Embryonic facial prominence (tissue), 1 donor: ENCODE measurements at regions not wholly inside any gene's neighbourhood (a gene's known extent, or its start where the extent isn't known, plus 50 kb on each side); places are given as distances from the start of the nearest gene placed in this dataset.
"Not testable (repeated sequence)": the region's sequence is repeated elsewhere in the genome, so short reads cannot be mapped to it uniquely, and the experiment has no call there.

ENCODE experiments used
- DNase-seq: peaks from one replicate; pipeline ENCODE4 v3.0.0-alpha.2; 2016; ENCODE audit errors: extremely low spot score

DNA sequence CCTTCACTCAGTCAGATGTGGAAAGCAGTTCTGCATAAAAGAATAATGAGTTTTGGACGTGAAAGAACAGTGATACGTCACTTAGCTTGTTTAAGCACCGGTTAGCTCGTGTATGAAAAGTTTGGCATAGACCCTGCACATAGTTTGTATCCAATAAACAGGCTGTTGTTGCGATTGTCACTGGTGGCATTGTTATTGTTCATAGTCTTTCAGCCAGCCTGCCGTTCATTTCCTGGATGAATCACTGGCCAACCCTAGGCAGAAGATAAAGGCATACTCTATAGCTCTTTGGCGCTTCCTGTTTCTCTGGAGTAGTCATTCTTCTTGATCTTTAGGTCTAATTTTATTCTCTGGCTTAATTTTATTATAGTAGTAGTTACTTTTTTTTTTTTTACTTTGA lies 57.8 kb upstream of the ANKRD30A start:
- DNase-seq, result no peak

DNA sequence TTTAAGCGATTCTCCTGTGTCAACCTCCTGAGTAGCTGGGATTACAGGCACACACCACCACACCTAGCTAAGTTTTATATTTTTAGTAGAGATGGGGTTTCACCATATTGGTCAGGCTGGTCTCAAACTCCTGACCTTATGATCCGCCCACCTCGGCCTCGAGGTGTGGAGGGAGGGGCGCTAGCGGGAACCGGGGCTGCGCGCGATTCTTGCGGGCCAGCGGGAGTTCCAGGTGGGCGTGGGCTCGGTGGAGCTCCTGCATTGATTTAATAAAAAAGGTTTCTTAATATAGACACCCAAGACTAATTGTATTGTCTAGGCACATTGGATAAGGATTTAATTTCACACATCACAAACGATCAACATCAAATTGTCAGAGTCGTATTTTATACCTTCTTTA lies 63.1 kb upstream of the ANKRD30A start:
- DNase-seq, result not testable (repeated sequence)

DNA sequence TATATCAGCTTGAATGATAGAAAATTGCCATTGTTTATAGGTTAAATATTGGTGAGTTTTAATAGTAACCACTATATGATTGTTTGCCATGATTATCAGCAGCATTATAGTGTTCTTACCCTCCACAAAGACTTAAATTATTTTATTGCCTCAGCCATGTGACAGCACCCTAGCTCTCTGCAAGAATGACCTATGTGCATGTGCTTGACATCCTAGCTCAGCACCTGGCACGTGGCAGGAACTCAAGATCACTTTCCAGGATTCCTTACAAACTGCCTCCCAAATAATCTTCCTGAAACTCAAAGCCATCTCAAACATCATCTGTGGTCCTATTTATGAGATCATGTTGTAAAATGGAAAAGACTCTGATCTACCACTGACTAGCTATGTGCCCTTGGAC lies 68.1 kb upstream of the ANKRD30A start:
- no peak for DNase-seq

- no peak for DNase-seq
Observed at GRCh38 chr10:37053476-37053875, 71.9 kb upstream of the ANKRD30A start.

- not testable (repeated sequence) for DNase-seq
Observed at GRCh38 chr10:37049982-37050381, 75.4 kb upstream of the ANKRD30A start.

DNA sequence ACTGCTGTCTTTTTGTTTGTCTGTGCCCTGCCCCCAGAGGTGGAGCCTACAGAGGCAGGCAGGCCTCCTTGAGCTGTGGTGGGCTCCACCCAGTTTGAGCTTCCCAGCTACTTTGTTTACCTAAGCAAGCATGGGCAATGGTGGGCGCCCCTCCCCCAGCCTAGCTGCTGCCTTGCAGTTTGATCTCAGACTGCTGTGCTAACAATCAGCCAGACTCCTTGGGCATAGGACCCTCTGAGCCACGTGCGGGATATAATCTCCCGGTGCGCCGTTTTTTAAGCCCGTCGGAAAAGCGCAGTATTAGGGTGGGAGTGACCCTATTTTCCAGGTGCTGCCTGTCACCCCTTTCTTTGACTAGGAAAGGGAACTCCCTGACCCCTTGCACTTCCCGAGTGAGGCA lies 81.1 kb upstream of the ANKRD30A start:
- not testable (repeated sequence) for DNase-seq

- no peak for DNase-seq
Observed at GRCh38 chr10:37035853-37036252, 89.5 kb upstream of the ANKRD30A start.

DNA sequence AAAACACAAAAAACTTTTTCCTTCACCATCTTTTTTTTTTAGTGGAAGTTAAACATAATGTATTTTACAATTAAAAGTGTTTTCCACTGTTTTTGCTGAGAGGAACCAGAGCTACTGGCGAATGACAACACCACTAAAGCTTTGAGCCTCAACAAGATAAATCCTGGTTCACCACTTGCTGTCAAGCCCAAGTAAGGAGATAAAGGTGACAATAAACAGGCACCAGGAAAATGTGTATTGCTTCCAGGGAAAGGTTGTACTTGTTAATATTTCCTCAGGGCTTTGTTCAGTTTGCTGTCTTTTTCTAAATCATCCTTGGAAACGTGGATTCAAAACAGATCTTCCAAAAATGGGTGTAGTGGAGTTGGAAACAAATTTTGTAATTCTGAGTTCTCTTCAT lies 109.9 kb upstream of the ANKRD30A start:
- no peak for DNase-seq

GRCh38 chr10:37010741-37011140 lies 114.7 kb upstream of the ANKRD30A start:
- DNase-seq, result no peak

GRCh38 chr10:37008276-37008675 lies 117.1 kb upstream of the ANKRD30A start:
- DNase-seq, result not testable (repeated sequence)

DNA sequence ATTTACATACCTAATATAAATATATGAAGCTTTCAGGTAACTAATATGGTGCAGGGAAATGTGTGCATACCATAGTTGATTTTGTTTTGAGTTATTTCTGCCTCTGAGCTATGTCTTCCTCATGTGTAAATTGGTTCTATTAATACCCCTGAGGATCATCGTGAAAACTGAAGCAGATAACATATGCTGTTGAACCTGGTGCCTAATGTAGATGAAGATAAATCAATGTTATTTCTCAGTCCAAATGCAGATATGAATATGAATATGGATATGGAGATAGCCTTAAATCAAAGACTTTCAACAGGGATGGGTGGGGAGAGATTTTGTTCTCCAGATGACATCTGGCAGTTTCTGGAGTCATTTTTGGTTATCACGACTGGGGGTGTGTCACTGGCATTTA lies 122.3 kb upstream of the ANKRD30A start:
- no peak for DNase-seq

DNA sequence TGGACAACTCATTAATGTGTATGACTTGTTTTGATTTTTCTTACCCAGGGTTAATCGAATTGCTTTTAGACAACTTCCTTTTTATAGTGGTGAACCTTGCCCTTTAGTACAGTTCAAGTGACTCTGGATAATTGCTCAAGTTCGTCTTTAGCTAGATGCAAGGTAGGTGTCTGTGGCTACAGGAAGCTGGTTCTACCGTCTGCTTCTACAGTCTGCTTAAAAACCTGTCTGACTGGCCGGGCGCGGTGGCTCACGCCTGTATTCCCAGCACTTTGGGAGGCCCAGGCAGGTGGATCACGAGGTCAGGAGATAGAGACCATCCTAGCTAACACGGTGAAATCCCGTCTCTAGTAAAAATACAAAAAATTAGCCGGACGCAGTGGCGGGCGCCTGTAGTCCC lies 129.6 kb upstream of the ANKRD30A start:
- DNase-seq, result not testable (repeated sequence)

- no peak for DNase-seq
Observed at GRCh38 chr10:36994886-36995285, 130.5 kb upstream of the ANKRD30A start.

- no peak for DNase-seq
Observed at GRCh38 chr10:36989233-36989632, 136.2 kb upstream of the ANKRD30A start.

GRCh38 chr10:36946598-36946997 lies 178.8 kb upstream of the ANKRD30A start:
- DNase-seq, result no peak

DNA sequence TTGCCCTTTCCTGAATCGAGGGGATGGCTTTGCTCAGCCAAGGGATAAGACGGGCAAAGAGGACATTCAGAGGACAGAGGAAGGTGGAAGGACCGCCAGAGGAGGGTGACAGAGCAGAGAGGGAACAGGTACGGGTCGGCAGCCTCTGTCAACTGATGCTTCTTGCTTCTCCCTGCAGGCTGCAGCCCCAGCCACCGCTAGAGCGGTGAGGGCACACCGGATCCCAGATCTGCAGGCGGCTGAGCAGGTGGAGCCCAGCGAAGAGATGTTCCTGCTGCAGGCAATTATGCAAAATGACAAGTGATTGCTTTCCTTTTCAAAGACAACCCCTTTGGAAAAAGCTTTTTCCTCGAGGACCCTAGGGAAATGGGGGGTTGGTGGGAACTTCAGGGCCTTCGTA lies 181.9 kb upstream of the ANKRD30A start:
- no peak for DNase-seq

- DNase-seq, result no peak
Observed at GRCh38 chr10:36942616-36943015, 182.8 kb upstream of the ANKRD30A start.

DNA sequence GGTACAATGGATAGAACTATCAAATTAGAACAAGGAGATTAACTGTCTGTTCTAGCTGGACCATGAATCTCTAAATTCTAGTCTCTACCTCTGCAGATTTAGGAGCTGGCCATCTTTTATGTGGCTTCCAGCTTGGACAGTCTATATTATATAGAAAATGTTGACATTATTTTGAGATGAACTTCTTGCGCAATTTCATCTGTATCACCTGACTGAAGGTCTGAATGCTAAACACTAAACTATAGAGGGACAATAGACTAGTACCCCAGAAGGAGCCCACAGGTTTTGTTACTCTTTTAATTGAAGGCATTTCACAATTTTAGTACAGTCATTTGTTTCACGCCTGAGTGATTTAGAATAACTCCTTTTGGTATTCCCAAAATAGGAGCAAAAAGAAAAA lies 222.4 kb upstream of the ANKRD30A start:
- no peak for DNase-seq

DNA sequence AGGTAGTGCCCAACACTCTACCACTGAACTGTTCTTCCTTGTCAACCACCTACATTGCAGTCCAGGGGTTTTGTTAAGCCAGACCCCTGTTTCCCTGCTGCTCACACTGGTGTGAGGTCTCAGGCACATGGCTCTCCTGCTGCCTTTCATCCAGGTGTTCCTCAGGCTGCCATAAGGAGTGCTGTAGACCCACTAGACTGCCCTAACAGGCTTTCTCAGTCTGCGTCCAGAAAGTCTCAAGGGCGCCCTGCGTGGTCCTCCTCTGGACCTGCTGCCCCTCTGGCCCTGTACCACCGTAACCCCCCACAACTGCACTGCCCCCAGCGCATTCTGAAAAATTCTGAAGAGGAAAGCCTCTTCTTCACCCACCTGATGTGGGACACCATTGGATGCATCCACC lies 225.7 kb upstream of the ANKRD30A start:
- no peak for DNase-seq

DNA sequence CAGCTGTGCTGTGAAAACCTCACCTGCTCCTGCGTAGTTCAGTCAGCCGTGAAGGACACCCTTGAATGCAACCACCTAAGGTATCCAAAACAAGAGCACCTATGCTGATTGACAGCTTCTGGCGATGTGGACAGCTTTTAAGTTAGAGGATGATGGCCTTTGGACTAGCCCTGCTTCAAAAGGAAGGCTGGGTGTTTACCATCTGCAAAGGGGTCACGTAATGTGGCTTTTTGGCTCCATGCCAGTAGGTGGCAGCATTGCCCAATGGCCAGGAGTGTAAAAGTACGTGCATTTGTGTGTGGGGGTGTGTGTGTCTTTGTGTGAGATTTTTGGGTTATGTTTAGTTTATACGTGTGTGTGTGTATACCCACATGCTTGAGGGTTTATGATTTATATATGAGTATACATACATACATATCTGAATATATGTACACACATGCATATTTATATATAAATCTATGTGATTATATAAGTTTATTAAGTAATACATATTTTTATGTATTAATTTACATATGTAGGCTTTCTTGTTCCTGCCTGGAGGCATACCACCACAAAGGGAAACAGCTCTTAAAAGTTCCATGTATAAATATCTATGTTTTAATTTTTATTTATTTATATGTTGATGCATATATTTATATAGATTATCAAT lies 236.3 kb upstream of the ANKRD30A start:
- no peak for DNase-seq

GRCh38 chr10:36886303-36886891 lies 239.0 kb upstream of the ANKRD30A start:
- no peak for DNase-seq

GRCh38 chr10:36885746-36886145 lies 239.7 kb upstream of the ANKRD30A start:
- DNase-seq, result no peak

- no peak for DNase-seq
Observed at GRCh38 chr10:36882781-36883180, 242.6 kb upstream of the ANKRD30A start.

GRCh38 chr10:36880898-36881297 lies 244.5 kb upstream of the ANKRD30A start:
- peak; percentile 36 for DNase-seq
